ENCODE measurements at regions not wholly inside any gene's neighbourhood (a gene's known extent, or its start where the extent isn't known, plus 50 kb on each side); places are given as distances from the start of the nearest gene placed in this dataset.

DNA sequence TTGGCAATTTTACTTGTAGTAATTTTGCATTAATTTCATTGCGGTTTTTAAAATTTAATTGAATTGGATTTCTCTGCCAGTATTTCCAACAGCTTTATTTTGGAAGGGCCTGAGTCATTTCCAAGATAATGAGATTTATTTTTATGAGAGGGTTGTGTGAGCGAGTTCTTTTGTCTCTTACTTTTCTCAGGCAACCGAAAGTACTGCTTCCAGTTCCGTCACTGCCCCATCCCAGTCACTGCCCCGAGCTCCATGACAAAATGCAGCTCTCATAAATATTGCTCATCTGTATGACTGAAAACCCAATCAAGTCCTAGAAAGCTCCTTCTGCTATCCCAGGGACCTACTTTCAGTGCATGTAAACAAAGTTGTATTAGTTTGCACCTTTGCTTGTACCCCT is 468.4 kb upstream of the SEMA3D start:
- H3K36me3 ChIP-seq = no peaks in the 10 kb centered on the region
- TF ChIP-seq, protein P1, sequence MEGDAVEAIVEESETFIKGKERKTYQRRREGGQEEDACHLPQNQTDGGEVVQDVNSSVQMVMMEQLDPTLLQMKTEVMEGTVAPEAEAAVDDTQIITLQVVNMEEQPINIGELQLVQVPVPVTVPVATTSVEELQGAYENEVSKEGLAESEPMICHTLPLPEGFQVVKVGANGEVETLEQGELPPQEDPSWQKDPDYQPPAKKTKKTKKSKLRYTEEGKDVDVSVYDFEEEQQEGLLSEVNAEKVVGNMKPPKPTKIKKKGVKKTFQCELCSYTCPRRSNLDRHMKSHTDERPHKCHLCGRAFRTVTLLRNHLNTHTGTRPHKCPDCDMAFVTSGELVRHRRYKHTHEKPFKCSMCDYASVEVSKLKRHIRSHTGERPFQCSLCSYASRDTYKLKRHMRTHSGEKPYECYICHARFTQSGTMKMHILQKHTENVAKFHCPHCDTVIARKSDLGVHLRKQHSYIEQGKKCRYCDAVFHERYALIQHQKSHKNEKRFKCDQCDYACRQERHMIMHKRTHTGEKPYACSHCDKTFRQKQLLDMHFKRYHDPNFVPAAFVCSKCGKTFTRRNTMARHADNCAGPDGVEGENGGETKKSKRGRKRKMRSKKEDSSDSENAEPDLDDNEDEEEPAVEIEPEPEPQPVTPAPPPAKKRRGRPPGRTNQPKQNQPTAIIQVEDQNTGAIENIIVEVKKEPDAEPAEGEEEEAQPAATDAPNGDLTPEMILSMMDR (IDR thresholded peaks at IDR 0.05; ENCODE audit: low read depth, low read length) = no peak
- no peaks in the 10 kb centered on the region for H3K9me3 ChIP-seq (ENCODE audit: severe bottlenecking)
- no peaks in the 10 kb centered on the region for H3K27me3 ChIP-seq (ENCODE audit: insufficient read depth, low read depth, severe bottlenecking)
- H3K4me3 ChIP-seq (ENCODE audit: low read depth, low read length) = no peak overlapping the region
- H3K27ac ChIP-seq = no peak overlapping the region
- no peak for DNase-seq

DNA sequence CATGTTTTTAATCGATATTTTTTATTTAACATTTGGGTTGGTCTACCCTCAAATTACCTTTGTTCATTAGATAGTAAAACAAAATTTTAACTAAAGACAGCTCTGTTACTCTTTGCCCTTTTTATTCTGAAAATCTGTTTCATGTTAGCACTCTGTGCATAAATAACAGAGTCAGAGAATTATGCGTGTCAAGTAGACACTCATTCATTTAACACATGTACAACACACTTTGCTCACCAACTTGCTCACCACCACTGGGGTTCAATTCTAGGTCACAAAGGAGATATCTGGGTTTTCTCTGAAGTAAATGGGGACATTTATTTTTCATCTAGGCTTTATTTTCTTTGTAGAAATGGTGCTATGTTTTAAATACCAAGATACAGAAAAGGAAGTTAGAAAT is 457.4 kb upstream of the SEMA3D start:
- DNase-seq = no peak
- TF ChIP-seq, protein P1 (IDR thresholded peaks at IDR 0.05; ENCODE audit: low read depth, low read length) = no peak

DNA sequence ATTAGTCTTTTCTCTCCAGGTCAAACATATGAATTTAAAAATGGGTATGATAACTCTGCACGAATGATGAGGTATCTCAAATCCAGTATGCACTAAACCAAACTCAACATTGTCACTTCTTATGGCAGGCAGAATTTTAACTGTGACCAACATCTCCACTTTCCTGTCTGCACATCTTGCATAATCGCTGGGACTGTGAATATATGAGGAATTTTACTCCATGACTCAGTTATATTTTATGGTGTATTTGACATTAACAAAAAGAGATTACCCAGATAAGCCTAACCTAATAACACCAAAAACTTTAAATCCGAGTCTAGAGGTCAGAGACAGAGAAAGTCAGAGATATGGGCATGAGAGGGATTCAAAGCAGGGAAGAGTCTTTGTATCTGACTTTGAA is 454.5 kb upstream of the SEMA3D start:
- Histone ChIP-seq H3K27me3 (ENCODE audit: insufficient read depth, low read depth, severe bottlenecking) (no peaks in the 10 kb centered on the region), H3K9me3 (ENCODE audit: severe bottlenecking) (no peaks in the 10 kb centered on the region), H3K36me3 (no peaks in the 10 kb centered on the region), H3K4me3 (ENCODE audit: low read depth, low read length) (no peak overlapping the region), H3K27ac (no peak overlapping the region)
- no peak for DNase-seq
- TF ChIP-seq, protein P1 (IDR thresholded peaks at IDR 0.05; ENCODE audit: low read depth, low read length) = no peak

More for the DNA sequence above, 457.4 kb upstream of the SEMA3D start:
- H3K36me3 ChIP-seq = no peaks in the 10 kb centered on the region
- no peaks in the 10 kb centered on the region for H3K27me3 ChIP-seq (ENCODE audit: insufficient read depth, low read depth, severe bottlenecking)
- no peaks in the 10 kb centered on the region for H3K9me3 ChIP-seq (ENCODE audit: severe bottlenecking)
- no peak overlapping the region for H3K4me3 ChIP-seq (ENCODE audit: low read depth, low read length)
- no peak overlapping the region for H3K27ac ChIP-seq

DNA sequence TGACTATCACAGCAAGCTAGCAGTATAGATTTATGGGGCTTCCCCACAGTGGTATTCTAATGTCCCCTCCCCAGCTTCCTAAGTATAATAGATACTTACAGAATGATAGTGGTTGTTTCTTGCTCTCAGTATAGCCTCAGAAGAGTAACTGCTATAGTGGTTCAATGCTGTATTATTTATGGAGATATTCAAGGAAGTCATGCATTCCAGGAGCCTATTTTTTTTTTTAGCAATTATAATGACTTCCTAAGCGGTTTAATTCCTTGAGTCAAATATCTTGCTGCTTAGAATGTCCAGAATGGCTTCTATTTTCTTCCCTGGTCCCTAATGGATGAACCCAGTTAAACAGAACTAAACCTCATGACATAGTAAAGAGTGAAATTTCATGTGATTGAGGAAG is 451.5 kb upstream of the SEMA3D start:
- Histone ChIP-seq H3K4me3 (ENCODE audit: low read depth, low read length) (no peak overlapping the region), H3K9me3 (ENCODE audit: severe bottlenecking) (no peaks in the 10 kb centered on the region), H3K36me3 (no peaks in the 10 kb centered on the region), H3K27me3 (ENCODE audit: insufficient read depth, low read depth, severe bottlenecking) (no peaks in the 10 kb centered on the region), H3K27ac (no peak overlapping the region)
- TF ChIP-seq, protein P1 (IDR thresholded peaks at IDR 0.05; ENCODE audit: low read depth, low read length) = no peak
- DNase-seq = no peak

DNA sequence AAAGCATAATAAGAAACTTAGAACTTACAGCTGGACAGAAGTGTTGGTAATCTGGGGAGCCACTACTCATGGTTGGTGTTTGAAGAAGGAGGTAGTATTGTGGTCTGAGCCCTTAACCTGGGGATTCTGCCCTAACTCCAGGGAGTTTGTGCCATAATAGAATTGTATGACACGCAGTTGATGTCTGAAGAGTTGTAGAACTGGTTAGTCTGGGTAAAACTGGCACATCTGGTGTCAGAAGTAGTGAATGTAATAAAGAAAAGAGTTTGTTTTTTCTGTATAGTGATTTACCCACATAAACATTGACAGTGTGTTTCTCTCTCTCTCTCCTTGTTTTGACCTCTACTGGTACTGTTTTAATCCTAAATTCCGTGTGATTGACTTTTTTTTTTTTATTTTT is 448.1 kb upstream of the SEMA3D start:
- Histone ChIP-seq H3K9me3 (ENCODE audit: severe bottlenecking) (no peaks in the 10 kb centered on the region), H3K36me3 (no peaks in the 10 kb centered on the region), H3K27ac (no peak overlapping the region), H3K27me3 (ENCODE audit: insufficient read depth, low read depth, severe bottlenecking) (no peaks in the 10 kb centered on the region), H3K4me3 (ENCODE audit: low read depth, low read length) (no peak overlapping the region)
- TF ChIP-seq, protein P1 (IDR thresholded peaks at IDR 0.05; ENCODE audit: low read depth, low read length) = no peak
- no peak for DNase-seq

DNA sequence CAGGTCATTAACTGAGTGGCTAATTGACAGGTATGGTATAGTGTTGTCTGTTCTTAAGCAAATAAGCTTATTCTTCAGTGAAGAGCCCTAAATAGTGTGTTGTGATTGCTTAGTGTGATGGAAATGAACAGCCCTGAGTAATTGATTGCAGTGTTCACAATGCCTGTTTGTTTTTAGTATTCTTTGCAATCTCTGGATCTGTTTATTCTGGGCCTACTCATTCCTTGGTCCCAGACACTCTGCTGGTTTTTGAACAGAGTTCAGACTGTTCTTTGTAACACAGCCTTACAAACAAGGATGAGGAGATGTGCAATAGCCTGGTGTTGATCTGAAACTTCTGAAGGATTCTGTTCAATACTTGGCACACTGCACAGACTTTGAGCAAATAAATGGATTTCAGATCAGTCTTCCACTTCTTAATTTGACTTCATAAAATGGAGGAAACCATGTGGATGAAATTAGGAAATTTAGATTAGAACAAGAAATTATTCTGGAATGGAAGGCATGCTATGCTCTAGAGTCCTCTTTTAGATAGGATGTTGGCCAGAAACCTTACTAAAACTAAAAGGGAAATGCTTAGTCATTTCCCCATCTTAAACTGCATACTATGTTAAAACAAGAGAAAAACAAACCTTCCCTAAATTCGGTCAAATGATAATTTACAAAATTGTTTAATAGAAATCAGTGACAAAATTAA is 444.2 kb upstream of the SEMA3D start:
- H3K27me3 ChIP-seq (ENCODE audit: insufficient read depth, low read depth, severe bottlenecking) = no peaks in the 10 kb centered on the region
- no peaks in the 10 kb centered on the region for H3K36me3 ChIP-seq
- H3K4me3 ChIP-seq (ENCODE audit: low read depth, low read length) = no peak overlapping the region
- TF ChIP-seq, protein P1 (IDR thresholded peaks at IDR 0.05; ENCODE audit: low read depth, low read length) = no peak
- no peaks in the 10 kb centered on the region for H3K9me3 ChIP-seq (ENCODE audit: severe bottlenecking)
- H3K27ac ChIP-seq = no peak overlapping the region
- DNase-seq = no peak
